HCT116 (cell line): ENCODE measurements at regions not wholly inside any gene's neighbourhood (a gene's known extent, or its start where the extent isn't known, plus 50 kb on each side); places are given as distances from the start of the nearest gene placed in this dataset.

ENCODE experiments used
- EGR1 ChIP-seq: IDR thresholded peaks from 2 replicates; pipeline ENCODE4 v1.6.1; 2012; ENCODE audit warnings: low read depth
- TF ChIP-seq, protein P1 (sequence below): IDR thresholded peaks from 2 replicates; pipeline ENCODE4 v1.6.1; 2011; ENCODE audit warnings: mild to moderate bottlenecking, low read length, moderate library complexity; ENCODE audit not compliant: insufficient replicate concordance; ENCODE audit errors: extremely low read depth
- TF ChIP-seq, protein P2 (sequence below), 3 experiments: fragments of 200-600 bp in 1 of 3; sonication (generic) in 1 of 3; IDR thresholded peaks in 2 of 3; conservative IDR thresholded peaks in 1 of 3; 2 replicates each; pipeline ENCODE4 v1.5.1; 2012 to 2017; ENCODE audit warnings: low read depth in 2 of 3, low read length in 2 of 3, antibody characterized with exemption in 1 of 3, borderline replicate concordance in 1 of 3, control low read depth in 1 of 3, mild to moderate bottlenecking in 1 of 3, mixed read lengths in 1 of 3, mixed run types in 1 of 3, moderate library complexity in 1 of 3; ENCODE audit not compliant: insufficient read depth in 1 of 3

DNA sequence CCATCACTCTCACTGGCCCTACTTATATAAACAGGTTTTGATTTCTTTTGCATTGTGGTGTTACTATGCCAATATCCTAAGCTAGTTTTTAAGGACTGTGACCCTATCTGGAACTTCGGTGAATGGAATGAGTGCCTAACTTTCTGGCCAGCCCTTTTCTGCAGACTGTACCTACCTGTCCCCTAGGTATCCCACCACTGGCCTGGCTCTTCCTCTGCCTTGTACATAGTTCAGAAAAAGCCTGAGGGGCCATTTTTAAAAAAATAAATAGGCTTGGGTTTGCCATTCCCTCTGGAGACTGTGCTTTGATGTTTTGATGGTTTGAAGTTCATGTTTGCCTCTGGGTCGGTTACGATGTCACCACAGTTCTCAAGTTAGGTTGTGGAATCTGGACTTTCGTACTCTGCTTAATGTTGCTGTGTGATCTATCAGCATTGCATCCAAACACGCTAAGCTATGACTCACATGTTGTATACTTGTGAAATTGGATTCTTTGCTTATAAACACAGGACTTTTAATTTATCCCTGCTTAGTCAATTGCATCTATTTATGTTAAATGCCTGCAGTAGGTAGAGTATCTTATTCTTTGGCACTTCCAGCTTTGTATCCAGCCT, 182.0 kb downstream of the ANKRD50 start:
- TF ChIP-seq EGR1, result no peak
- TF ChIP-seq, protein P1, sequence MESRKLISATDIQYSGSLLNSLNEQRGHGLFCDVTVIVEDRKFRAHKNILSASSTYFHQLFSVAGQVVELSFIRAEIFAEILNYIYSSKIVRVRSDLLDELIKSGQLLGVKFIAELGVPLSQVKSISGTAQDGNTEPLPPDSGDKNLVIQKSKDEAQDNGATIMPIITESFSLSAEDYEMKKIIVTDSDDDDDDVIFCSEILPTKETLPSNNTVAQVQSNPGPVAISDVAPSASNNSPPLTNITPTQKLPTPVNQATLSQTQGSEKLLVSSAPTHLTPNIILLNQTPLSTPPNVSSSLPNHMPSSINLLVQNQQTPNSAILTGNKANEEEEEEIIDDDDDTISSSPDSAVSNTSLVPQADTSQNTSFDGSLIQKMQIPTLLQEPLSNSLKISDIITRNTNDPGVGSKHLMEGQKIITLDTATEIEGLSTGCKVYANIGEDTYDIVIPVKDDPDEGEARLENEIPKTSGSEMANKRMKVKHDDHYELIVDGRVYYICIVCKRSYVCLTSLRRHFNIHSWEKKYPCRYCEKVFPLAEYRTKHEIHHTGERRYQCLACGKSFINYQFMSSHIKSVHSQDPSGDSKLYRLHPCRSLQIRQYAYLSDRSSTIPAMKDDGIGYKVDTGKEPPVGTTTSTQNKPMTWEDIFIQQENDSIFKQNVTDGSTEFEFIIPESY, result no peak
- TF ChIP-seq, protein P2, sequence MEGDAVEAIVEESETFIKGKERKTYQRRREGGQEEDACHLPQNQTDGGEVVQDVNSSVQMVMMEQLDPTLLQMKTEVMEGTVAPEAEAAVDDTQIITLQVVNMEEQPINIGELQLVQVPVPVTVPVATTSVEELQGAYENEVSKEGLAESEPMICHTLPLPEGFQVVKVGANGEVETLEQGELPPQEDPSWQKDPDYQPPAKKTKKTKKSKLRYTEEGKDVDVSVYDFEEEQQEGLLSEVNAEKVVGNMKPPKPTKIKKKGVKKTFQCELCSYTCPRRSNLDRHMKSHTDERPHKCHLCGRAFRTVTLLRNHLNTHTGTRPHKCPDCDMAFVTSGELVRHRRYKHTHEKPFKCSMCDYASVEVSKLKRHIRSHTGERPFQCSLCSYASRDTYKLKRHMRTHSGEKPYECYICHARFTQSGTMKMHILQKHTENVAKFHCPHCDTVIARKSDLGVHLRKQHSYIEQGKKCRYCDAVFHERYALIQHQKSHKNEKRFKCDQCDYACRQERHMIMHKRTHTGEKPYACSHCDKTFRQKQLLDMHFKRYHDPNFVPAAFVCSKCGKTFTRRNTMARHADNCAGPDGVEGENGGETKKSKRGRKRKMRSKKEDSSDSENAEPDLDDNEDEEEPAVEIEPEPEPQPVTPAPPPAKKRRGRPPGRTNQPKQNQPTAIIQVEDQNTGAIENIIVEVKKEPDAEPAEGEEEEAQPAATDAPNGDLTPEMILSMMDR (IDR thresholded peaks at IDR 0.05 in 2 of 3, conservative IDR thresholded peaks at IDR 0.05 in 1 of 3; ENCODE audit: borderline replicate concordance in 1 of 3, insufficient read depth in 1 of 3, low read depth in 2 of 3, low read length in 2 of 3), result no peak
